Activated T-helper 1 cell treated with anti-CD3 and anti-CD28 coated beads, Interleukin-12 subunit alpha, Interleukin-12 subunit beta, Interleukin-2, Interleukin-4 antibody, amounts not matched to agents 30 ng/mL and 10 ng/mL and 1 ng/mL, durations not matched to agents 14 hours and 24 hours and 36 hours (primary cell): ENCODE measurements at regions not wholly inside any gene's neighbourhood (a gene's known extent, or its start where the extent isn't known, plus 50 kb on each side); places are given as distances from the start of the nearest gene placed in this dataset.
"Not testable (repeated sequence)": the region's sequence is repeated elsewhere in the genome, so short reads cannot be mapped to it uniquely, and the experiment has no call there.

Experiments
- DNase-seq: peaks from one replicate; pipeline ENCODE4 v3.0.0; 2021; ENCODE audit warnings: low spot score
- H3K27ac Mint-ChIP-seq: one replicate; pipeline ENCODE4 v1.8.0; 2021; ENCODE audit warnings: mild to moderate bottlenecking, mixed read lengths
- H3K27me3 Mint-ChIP-seq: one replicate; pipeline ENCODE4 v1.8.0; 2022; ENCODE audit warnings: mild to moderate bottlenecking, moderate library complexity, mixed read lengths; ENCODE audit not compliant: insufficient read depth
- H3K36me3 Mint-ChIP-seq: one replicate; pipeline ENCODE4 v1.8.0; 2021; ENCODE audit warnings: low read depth, mixed read lengths
- H3K4me1 Mint-ChIP-seq: one replicate; pipeline ENCODE4 v1.8.0; 2021; ENCODE audit warnings: low read depth, mixed read lengths
- H3K4me3 Mint-ChIP-seq: one replicate; pipeline ENCODE4 v1.8.0; 2021; ENCODE audit warnings: mild to moderate bottlenecking, moderate library complexity, mixed read lengths
- H3K9me3 Mint-ChIP-seq: one replicate; pipeline ENCODE4 v1.8.0; 2021; ENCODE audit warnings: mixed read lengths
- intact Hi-C: fragments of 100-400 bp; cut with micrococcal nuclease; formaldehyde crosslinking; loops from one replicate; pipeline ENCODE4 v1.15.1; 2024

GRCh38 chr2:33911327-33911726, 312.2 kb upstream of the FAM98A start:
- Mint-ChIP-seq H3K4me3 (no peak overlapping the region), H3K9me3 (peaks cover 27% of the 10 kb centered on the region), H3K27ac (no peak overlapping the region), H3K27me3 (no peaks in the 10 kb centered on the region), H3K36me3 (no peaks in the 10 kb centered on the region), H3K4me1 (no peaks in the 10 kb centered on the region)
- DNase-seq, result no peak
- intact Hi-C loops, result no loop called here

GRCh38 chr2:33909945-33910695, 311.0 kb upstream of the FAM98A start:
- no peaks in the 10 kb centered on the region for H3K27me3 Mint-ChIP-seq
- no peak overlapping the region for H3K4me3 Mint-ChIP-seq
- no peak overlapping the region for H3K27ac Mint-ChIP-seq
- DNase-seq, result no peak
- intact Hi-C loops, result no loop called here
- no peaks in the 10 kb centered on the region for H3K36me3 Mint-ChIP-seq
- H3K9me3 Mint-ChIP-seq, result peaks cover 19% of the 10 kb centered on the region
- no peaks in the 10 kb centered on the region for H3K4me1 Mint-ChIP-seq

- H3K27ac Mint-ChIP-seq, result no peak overlapping the region
- no peak overlapping the region for H3K4me3 Mint-ChIP-seq
- H3K36me3 Mint-ChIP-seq, result no peaks in the 10 kb centered on the region
- no peaks in the 10 kb centered on the region for H3K4me1 Mint-ChIP-seq
- no peaks in the 10 kb centered on the region for H3K27me3 Mint-ChIP-seq
- no peak for DNase-seq
- intact Hi-C loops, result no loop called here
- peaks cover 11% of the 10 kb centered on the region for H3K9me3 Mint-ChIP-seq
Observed at GRCh38 chr2:33907866-33908265, 308.8 kb upstream of the FAM98A start.

- H3K4me3 Mint-ChIP-seq, H3K27ac Mint-ChIP-seq, DNase-seq, H3K27me3 Mint-ChIP-seq, H3K4me1 Mint-ChIP-seq, H3K36me3 Mint-ChIP-seq, intact Hi-C loops: not testable (repeated sequence)
- peaks cover 14% of the 10 kb centered on the region for H3K9me3 Mint-ChIP-seq
Observed at GRCh38 chr2:33906129-33906528, 307.0 kb upstream of the FAM98A start.

GRCh38 chr2:33904801-33905200, 305.7 kb upstream of the FAM98A start:
- no peaks in the 10 kb centered on the region for H3K36me3 Mint-ChIP-seq
- H3K4me3 Mint-ChIP-seq, result no peak overlapping the region
- no peaks in the 10 kb centered on the region for H3K27me3 Mint-ChIP-seq
- DNase-seq, result no peak
- H3K4me1 Mint-ChIP-seq, result no peaks in the 10 kb centered on the region
- peaks cover 14% of the 10 kb centered on the region for H3K9me3 Mint-ChIP-seq
- intact Hi-C loops, result no loop called here
- H3K27ac Mint-ChIP-seq, result no peak overlapping the region

- no peak for DNase-seq
- H3K27me3 Mint-ChIP-seq, result no peaks in the 10 kb centered on the region
- peaks cover 10% of the 10 kb centered on the region for H3K9me3 Mint-ChIP-seq
- H3K36me3 Mint-ChIP-seq, result no peaks in the 10 kb centered on the region
- no peak overlapping the region for H3K4me3 Mint-ChIP-seq
- H3K4me1 Mint-ChIP-seq, result no peaks in the 10 kb centered on the region
- intact Hi-C loops, result no loop called here
- H3K27ac Mint-ChIP-seq, result no peak overlapping the region
Observed at GRCh38 chr2:33903701-33904100, 304.6 kb upstream of the FAM98A start.

- no peak overlapping the region for H3K4me3 Mint-ChIP-seq
- H3K9me3 Mint-ChIP-seq, result peaks cover 10% of the 10 kb centered on the region
- H3K27ac Mint-ChIP-seq, result no peak overlapping the region
- no peaks in the 10 kb centered on the region for H3K36me3 Mint-ChIP-seq
- intact Hi-C loops, result no loop called here
- H3K27me3 Mint-ChIP-seq, result no peaks in the 10 kb centered on the region
- no peaks in the 10 kb centered on the region for H3K4me1 Mint-ChIP-seq
- DNase-seq, result no peak
Observed at GRCh38 chr2:33903215-33903614, 304.1 kb upstream of the FAM98A start.

- Mint-ChIP-seq H3K27ac (no peak overlapping the region), H3K27me3 (no peaks in the 10 kb centered on the region), H3K36me3 (no peaks in the 10 kb centered on the region), H3K9me3 (peaks cover 10% of the 10 kb centered on the region), H3K4me1 (no peaks in the 10 kb centered on the region), H3K4me3 (no peak overlapping the region)
- intact Hi-C loops, result no loop called here
- no peak for DNase-seq
Observed at GRCh38 chr2:33900610-33901009, 301.5 kb upstream of the FAM98A start.

- Mint-ChIP-seq H3K4me1 (no peaks in the 10 kb centered on the region), H3K4me3 (no peak overlapping the region), H3K27ac (no peak overlapping the region), H3K9me3 (peaks cover 5% of the 10 kb centered on the region), H3K36me3 (no peaks in the 10 kb centered on the region), H3K27me3 (no peaks in the 10 kb centered on the region)
- no peak for DNase-seq
- intact Hi-C loops, result no loop called here
Observed at GRCh38 chr2:33897741-33898140, 298.6 kb upstream of the FAM98A start.

- Mint-ChIP-seq H3K36me3 (no peaks in the 10 kb centered on the region), H3K27me3 (no peaks in the 10 kb centered on the region), H3K4me3 (no peak overlapping the region), H3K4me1 (no peaks in the 10 kb centered on the region), H3K9me3 (no peaks in the 10 kb centered on the region), H3K27ac (no peak overlapping the region)
- intact Hi-C loops, result no loop called here
- DNase-seq, result no peak
Observed at GRCh38 chr2:33893824-33894223, 294.7 kb upstream of the FAM98A start.

GRCh38 chr2:33891616-33892015, 292.5 kb upstream of the FAM98A start:
- DNase-seq, result no peak
- no peaks in the 10 kb centered on the region for H3K9me3 Mint-ChIP-seq
- intact Hi-C loops, result no loop called here

GRCh38 chr2:33890686-33891085, 291.6 kb upstream of the FAM98A start:
- no peak overlapping the region for H3K4me3 Mint-ChIP-seq
- no peaks in the 10 kb centered on the region for H3K27me3 Mint-ChIP-seq

More at GRCh38 chr2:33891616-33892015, 292.5 kb upstream of the FAM98A start:
- Mint-ChIP-seq H3K27ac (no peak overlapping the region), H3K27me3 (no peaks in the 10 kb centered on the region), H3K4me1 (no peaks in the 10 kb centered on the region), H3K36me3 (no peaks in the 10 kb centered on the region), H3K4me3 (no peak overlapping the region)

GRCh38 chr2:33877348-33878016, 278.4 kb upstream of the FAM98A start:
- Mint-ChIP-seq H3K36me3 (no peaks in the 10 kb centered on the region), H3K27me3 (peaks cover 2% of the 10 kb centered on the region)

More at GRCh38 chr2:33890686-33891085, 291.6 kb upstream of the FAM98A start:
- no peak for DNase-seq
- Mint-ChIP-seq H3K4me1 (no peaks in the 10 kb centered on the region), H3K9me3 (no peaks in the 10 kb centered on the region), H3K36me3 (no peaks in the 10 kb centered on the region), H3K27ac (no peak overlapping the region)
- intact Hi-C loops, result no loop called here

More at GRCh38 chr2:33877348-33878016, 278.4 kb upstream of the FAM98A start:
- no peak for DNase-seq
- Mint-ChIP-seq H3K27ac (no peak overlapping the region), H3K4me1 (no peaks in the 10 kb centered on the region), H3K4me3 (no peak overlapping the region), H3K9me3 (peaks cover 20% of the 10 kb centered on the region)
- intact Hi-C loops, result no loop called here
